A549 (cell line): ENCODE measurements at regions not wholly inside any gene's neighbourhood (a gene's known extent, or its start where the extent isn't known, plus 50 kb on each side); places are given as distances from the start of the nearest gene placed in this dataset.

ENCODE experiments used
- CTCF ChIP-seq: fragments of >200 bp; sonication (Bioruptor Twin); formaldehyde crosslinking; IDR thresholded peaks from 3 replicates; pipeline ENCODE4 v1.5.1; 2016
- EHF ChIP-seq: fragments of 250-450 bp; sonication (Bioruptor Pico); IDR thresholded peaks from 2 replicates; pipeline ENCODE4 v1.5.0; 2020; ENCODE audit warnings: mild to moderate bottlenecking
- ESRRA ChIP-seq: fragments of 150-350 bp; IDR thresholded peaks from 2 replicates; pipeline ENCODE4 v1.6.1; 2014; ENCODE audit warnings: mild to moderate bottlenecking, low read length, borderline replicate concordance
- GATA3 ChIP-seq: IDR thresholded peaks from 2 replicates; pipeline ENCODE4 v1.6.1; 2012; ENCODE audit warnings: borderline replicate concordance
- JUNB ChIP-seq: fragments of >200 bp; sonication (Bioruptor Twin); formaldehyde crosslinking; IDR thresholded peaks from 2 replicates; pipeline ENCODE4 v1.6.1; 2016
- MAX ChIP-seq: IDR thresholded peaks from 2 replicates; pipeline ENCODE4 v1.6.1; 2012
- POLR2A ChIP-seq: IDR thresholded peaks from 2 replicates; pipeline ENCODE4 v1.6.1; 2012; ENCODE audit warnings: mild to moderate bottlenecking, low read length
- RARB ChIP-seq: fragments of 250-450 bp; sonication (Bioruptor Pico); IDR thresholded peaks from 2 replicates; pipeline ENCODE4 v1.8.0; 2021; ENCODE audit warnings: mild to moderate bottlenecking, moderate library complexity
- RNF2 ChIP-seq: fragments of 200-600 bp; sonication (generic); IDR thresholded peaks from 2 replicates; pipeline ENCODE4 v1.6.1; 2016; ENCODE audit warnings: low read depth, mild to moderate bottlenecking, antibody characterized with exemption, moderate library complexity, borderline replicate concordance

- TF ChIP-seq CTCF: no peak
- no peak for TF ChIP-seq POLR2A
- TF ChIP-seq JUNB: no peak
- TF ChIP-seq MAX: no peak
- TF ChIP-seq ESRRA: no peak
- no peak for TF ChIP-seq GATA3
- no peak for TF ChIP-seq RARB
- TF ChIP-seq EHF (CRISPR knock-in tag): no peak
- no peak for TF ChIP-seq RNF2
Measured at GRCh38 chr13:21259571-21260455, 83.4 kb downstream of the MRPL57 start.
